Ishikawa (cell line): ENCODE measurements at regions not wholly inside any gene's neighbourhood (a gene's known extent, or its start where the extent isn't known, plus 50 kb on each side); places are given as distances from the start of the nearest gene placed in this dataset.

Source experiments
- CEBPB ChIP-seq: IDR thresholded peaks from 2 replicates; pipeline ENCODE4 v1.6.1; 2012
- EGR1 ChIP-seq: IDR thresholded peaks from 2 replicates; pipeline ENCODE4 v1.6.1; 2012
- EP300 ChIP-seq: IDR thresholded peaks from 2 replicates; pipeline ENCODE4 v1.6.1; 2012; ENCODE audit warnings: borderline replicate concordance
- FOXM1 ChIP-seq: IDR thresholded peaks from 2 replicates; pipeline ENCODE4 v1.6.1; 2012; ENCODE audit warnings: low read depth, borderline replicate concordance
- NFIC ChIP-seq: IDR thresholded peaks from 2 replicates; pipeline ENCODE4 v1.6.1; 2012
- RAD21 ChIP-seq: IDR thresholded peaks from 2 replicates; pipeline ENCODE4 v1.6.1; 2012; ENCODE audit warnings: low read depth
- TAF1 ChIP-seq: IDR thresholded peaks from 2 replicates; pipeline ENCODE4 v1.6.1; 2012; ENCODE audit warnings: low read depth, mild to moderate bottlenecking
- YY1 ChIP-seq: IDR thresholded peaks from 2 replicates; pipeline ENCODE4 v1.6.1; 2012; ENCODE audit warnings: low read depth
- TF ChIP-seq, protein P1 (sequence below): IDR thresholded peaks from 2 replicates; pipeline ENCODE4 v1.6.1; 2012; ENCODE audit warnings: low read depth, mild to moderate bottlenecking
- TF ChIP-seq, protein P2 (sequence below): IDR thresholded peaks from 2 replicates; pipeline ENCODE4 v1.6.1; 2012
- TF ChIP-seq, protein P3 (sequence below): IDR thresholded peaks from 2 replicates; pipeline ENCODE4 v1.6.1; 2012

DNA sequence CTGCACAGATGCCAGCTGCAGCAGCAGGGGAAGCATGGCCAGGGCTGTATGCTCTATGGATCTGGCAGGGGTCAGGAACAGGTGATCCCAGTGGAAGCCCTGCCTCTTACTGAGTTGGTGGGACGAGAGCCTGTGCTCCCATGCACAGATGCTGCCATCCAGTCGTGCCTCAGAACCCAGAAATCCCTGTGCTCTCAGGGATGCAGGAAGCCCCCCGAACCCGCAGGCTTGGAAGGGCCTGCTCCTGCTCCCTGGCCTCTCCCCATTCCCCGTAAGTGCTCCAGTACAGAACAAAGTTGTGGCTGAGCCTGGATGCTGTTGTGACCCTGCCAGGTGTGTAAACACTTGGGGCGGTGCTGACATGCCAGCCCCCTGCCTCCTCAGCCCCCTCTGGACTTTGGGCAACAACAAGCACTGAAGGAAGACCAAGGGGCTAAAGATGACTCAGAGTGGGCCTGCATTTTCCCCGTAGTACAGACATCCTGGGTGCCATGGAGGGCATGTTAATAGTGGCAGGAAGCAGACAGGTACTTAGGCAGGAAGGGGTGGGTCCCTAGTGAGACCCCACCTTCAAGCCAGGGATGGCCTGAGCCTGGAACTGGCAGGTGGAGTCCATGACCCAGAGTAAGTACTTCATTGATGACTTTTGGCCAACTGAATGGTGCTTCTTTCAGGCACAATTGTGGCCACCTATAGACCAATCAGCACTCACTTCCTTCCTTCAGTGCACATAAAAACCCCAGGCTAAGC lies 1640.7 kb downstream of the C4orf33 start:
- no peak for TF ChIP-seq EP300
- TF ChIP-seq, protein P1, sequence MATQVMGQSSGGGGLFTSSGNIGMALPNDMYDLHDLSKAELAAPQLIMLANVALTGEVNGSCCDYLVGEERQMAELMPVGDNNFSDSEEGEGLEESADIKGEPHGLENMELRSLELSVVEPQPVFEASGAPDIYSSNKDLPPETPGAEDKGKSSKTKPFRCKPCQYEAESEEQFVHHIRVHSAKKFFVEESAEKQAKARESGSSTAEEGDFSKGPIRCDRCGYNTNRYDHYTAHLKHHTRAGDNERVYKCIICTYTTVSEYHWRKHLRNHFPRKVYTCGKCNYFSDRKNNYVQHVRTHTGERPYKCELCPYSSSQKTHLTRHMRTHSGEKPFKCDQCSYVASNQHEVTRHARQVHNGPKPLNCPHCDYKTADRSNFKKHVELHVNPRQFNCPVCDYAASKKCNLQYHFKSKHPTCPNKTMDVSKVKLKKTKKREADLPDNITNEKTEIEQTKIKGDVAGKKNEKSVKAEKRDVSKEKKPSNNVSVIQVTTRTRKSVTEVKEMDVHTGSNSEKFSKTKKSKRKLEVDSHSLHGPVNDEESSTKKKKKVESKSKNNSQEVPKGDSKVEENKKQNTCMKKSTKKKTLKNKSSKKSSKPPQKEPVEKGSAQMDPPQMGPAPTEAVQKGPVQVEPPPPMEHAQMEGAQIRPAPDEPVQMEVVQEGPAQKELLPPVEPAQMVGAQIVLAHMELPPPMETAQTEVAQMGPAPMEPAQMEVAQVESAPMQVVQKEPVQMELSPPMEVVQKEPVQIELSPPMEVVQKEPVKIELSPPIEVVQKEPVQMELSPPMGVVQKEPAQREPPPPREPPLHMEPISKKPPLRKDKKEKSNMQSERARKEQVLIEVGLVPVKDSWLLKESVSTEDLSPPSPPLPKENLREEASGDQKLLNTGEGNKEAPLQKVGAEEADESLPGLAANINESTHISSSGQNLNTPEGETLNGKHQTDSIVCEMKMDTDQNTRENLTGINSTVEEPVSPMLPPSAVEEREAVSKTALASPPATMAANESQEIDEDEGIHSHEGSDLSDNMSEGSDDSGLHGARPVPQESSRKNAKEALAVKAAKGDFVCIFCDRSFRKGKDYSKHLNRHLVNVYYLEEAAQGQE = no peak
- no peak for TF ChIP-seq FOXM1
- TF ChIP-seq RAD21 = no peak
- TF ChIP-seq EGR1 = no peak
- no peak for TF ChIP-seq CEBPB
- TF ChIP-seq TAF1 = no peak
- no peak for TF ChIP-seq NFIC
- TF ChIP-seq YY1 = no peak
- TF ChIP-seq, protein P2, sequence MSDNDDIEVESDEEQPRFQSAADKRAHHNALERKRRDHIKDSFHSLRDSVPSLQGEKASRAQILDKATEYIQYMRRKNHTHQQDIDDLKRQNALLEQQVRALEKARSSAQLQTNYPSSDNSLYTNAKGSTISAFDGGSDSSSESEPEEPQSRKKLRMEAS = no peak
- TF ChIP-seq, protein P3, sequence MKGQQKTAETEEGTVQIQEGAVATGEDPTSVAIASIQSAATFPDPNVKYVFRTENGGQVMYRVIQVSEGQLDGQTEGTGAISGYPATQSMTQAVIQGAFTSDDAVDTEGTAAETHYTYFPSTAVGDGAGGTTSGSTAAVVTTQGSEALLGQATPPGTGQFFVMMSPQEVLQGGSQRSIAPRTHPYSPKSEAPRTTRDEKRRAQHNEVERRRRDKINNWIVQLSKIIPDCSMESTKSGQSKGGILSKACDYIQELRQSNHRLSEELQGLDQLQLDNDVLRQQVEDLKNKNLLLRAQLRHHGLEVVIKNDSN = no peak
